ENCODE measurements at regions not wholly inside any gene's neighbourhood (a gene's known extent, or its start where the extent isn't known, plus 50 kb on each side); places are given as distances from the start of the nearest gene placed in this dataset.

DNA sequence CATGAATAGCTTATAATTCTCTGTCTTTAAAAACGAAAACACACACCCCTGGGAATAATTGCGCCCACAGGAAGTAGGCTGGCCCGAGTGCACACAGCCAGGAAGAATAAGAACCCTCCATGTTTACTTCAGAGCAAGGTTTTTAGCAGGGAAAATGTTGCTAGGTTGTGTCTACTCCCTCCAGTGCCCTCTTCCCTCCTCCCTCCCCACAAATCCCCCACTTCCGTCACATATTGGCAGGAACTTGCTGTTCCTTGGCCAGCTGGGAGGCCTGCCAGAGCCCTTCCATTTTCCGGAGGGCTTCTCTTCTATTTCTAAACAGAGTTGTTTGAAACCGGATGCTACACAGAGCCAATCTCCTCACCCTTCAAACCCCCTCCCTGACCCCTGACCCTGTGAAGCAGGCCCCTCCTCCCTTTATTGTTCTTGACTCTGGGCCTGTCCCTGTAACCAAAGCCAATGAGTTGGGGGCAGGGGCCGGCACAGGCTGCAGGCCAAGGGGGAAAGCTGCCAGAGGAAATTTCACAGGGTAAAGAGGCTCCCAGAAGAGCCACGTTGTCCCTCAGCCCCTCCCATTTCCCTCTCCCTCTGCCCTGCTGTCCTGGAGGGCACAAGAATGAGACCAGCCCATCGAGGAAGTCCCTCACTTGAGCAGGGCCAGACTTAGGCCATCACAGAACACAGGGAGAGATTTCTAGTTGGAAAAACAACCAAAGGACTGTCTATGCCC, 49.8 kb upstream of the LGALSL start:
- Histone ChIP-seq H2BK15ac (ENCODE audit: low read length) (no peak overlapping the region; the same call in 1 of the 2 replicates), H2BK20ac (ENCODE audit: low read length) (0 out of 2 replicates have a peak overlapping the region, but pooled peaks have one; percentile 75), H3K9me3 (ENCODE audit: insufficient read depth in 2 of 2, low read depth in 1 of 2, low read length in 1 of 2) (no peaks in the 10 kb centered on the region), H3K4me2 (ENCODE audit: insufficient read depth in 1 of 2, low read depth in 2 of 2, low read length in 2 of 2) (peak overlapping the region; percentile 65 to 87), H3K79me2 (ENCODE audit: control insufficient read depth in 1 of 2, insufficient read depth in 2 of 2, low read length in 2 of 2) (no peaks in the 10 kb centered on the region), H3K27ac (ENCODE audit: low read depth, low read length) (peak overlapping the region; percentile 78), H2AFZ (ENCODE audit: low read length) (peak overlapping the region; percentile 79), H4K5ac (ENCODE audit: insufficient read length, low read depth, low read length) (peak overlapping the region; percentile 88), H4K8ac (ENCODE audit: extremely low read depth, insufficient read depth, low read length) (peak overlapping the region; percentile 75; the same call in 1 of the 2 replicates), H3K18ac (ENCODE audit: extremely low read depth, low read length) (peak overlapping the region; percentile 93), H3K4ac (replicated peaks; ENCODE audit: insufficient read length, low read depth, low read length) (no peak overlapping the region), H3K36me3 (ENCODE audit: control insufficient read depth in 2 of 4, insufficient read depth in 4 of 4, low read length in 3 of 4) (no peaks in the 10 kb centered on the region), H3K9ac (replicated peaks in 1 of 4; ENCODE audit: extremely low read depth in 1 of 4, low read depth in 3 of 4, low read length in 3 of 4) (peak overlapping the region in 3 of 4 experiments; percentile 56 to 57 (median 57); a peak in 6 of 7 replicates), H4K91ac (replicated peaks; ENCODE audit: insufficient read length, low read length) (peak overlapping the region; percentile 67), H3K23ac (ENCODE audit: insufficient read length) (no peak overlapping the region), H3K4me1 (replicated peaks in 1 of 4; ENCODE audit: control insufficient read depth in 3 of 4, insufficient read depth in 4 of 4, low read length in 3 of 4) (peaks cover 18 to 35% (median 25%) of the 10 kb centered on the region in 4 experiments), H2AK5ac (ENCODE audit: low read depth, low read length) (no peak overlapping the region), H3K27me3 (replicated peaks in 1 of 4; ENCODE audit: control insufficient read depth in 3 of 4, extremely low read depth in 1 of 4, insufficient read depth in 3 of 4, low read length in 3 of 4) (no peaks in the 10 kb centered on the region), H2BK12ac (ENCODE audit: low read depth, low read length) (peak overlapping the region; percentile 85), H3K56ac (replicated peaks; ENCODE audit: insufficient read length, low read depth, low read length) (no peak overlapping the region), H3K79me1 (ENCODE audit: low read depth, low read length) (no peaks in the 10 kb centered on the region), H3K14ac (ENCODE audit: insufficient read length) (no peak overlapping the region), H4K20me1 (replicated peaks in 1 of 2; ENCODE audit: control insufficient read depth in 1 of 2, insufficient read depth in 2 of 2, low read length in 2 of 2) (peaks cover 0 to 2% of the 10 kb centered on the region in 2 experiments), H3K4me3 (ENCODE audit: extremely low read depth in 1 of 4, insufficient read depth in 2 of 4, low read depth in 3 of 4, low read length in 4 of 4) (peak overlapping the region in 3 of 4 experiments; percentile 16 to 51 (median 34); a peak in 5 of 8 replicates), H2BK120ac (replicated peaks; ENCODE audit: low read depth, low read length) (peak overlapping the region; percentile 63), H3K23me2 (ENCODE audit: low read depth, low read length) (peaks cover 1% of the 10 kb centered on the region), H2BK5ac (ENCODE audit: low read depth, low read length) (peak overlapping the region; percentile 81)
- TF ChIP-seq TAF1 (IDR thresholded peaks at IDR 0.05; ENCODE audit: low read depth, low read length) (peak; percentile 53; the same call in 1 of the 2 replicates), YY1 (IDR thresholded peaks at IDR 0.05; ENCODE audit: low read depth, low read length) (0 out of 2 replicates have a peak, but pooled peaks have one; percentile 58), POLR2A (IDR thresholded peaks at IDR 0.05; ENCODE audit: control extremely low read depth in 1 of 2, low read depth in 2 of 2, low read length in 2 of 2) (peak in 1 of 2 experiments; percentile 33; a peak in 1 of 3 replicates), ASH2L (IDR thresholded peaks at IDR 0.05; ENCODE audit: low read length) (peak; percentile 82), EZH2 (IDR thresholded peaks at IDR 0.05; ENCODE audit: low read depth, low read length, severe bottlenecking) (no peak)
- CTCF ChIA-PET (ENCODE audit: partially characterized antibody), result interaction anchor here (0.8 to 2.2 kb wide), 6 partner anchors 32 to 1345 kb away, joined by 3 to 10 read pairs (median 4); no protein-coding TSS in a partner anchor
- 22% methylated on average over 9 of the region's 9 CpGs; no CpG with 5 or more reads in 1 of the 2 experiments for WGBS, 2 experiments (ENCODE audit: extremely low coverage in 1 of 2, insufficient coverage in 1 of 2, insufficient read length in 1 of 2, insufficient replicate concordance in 2 of 2, low coverage in 1 of 2, low lambda C conversion rate in 2 of 2, missing lambda C conversion rate in 1 of 2)
- peak; percentile 54 to 76 for DNase-seq (ENCODE audit: low read depth in 1 of 2, low spot score in 2 of 2)
- FAIRE-seq, result no peak
- POLR2A ChIA-PET (ENCODE audit: partially characterized antibody), result interaction anchor here (1.0 to 1.6 kb wide), 8 partner anchors 14 to 128 kb away, joined by 3 to 5 read pairs (median 3); partner anchors contain the start of gene LGALSL

All from H1 (cell line).